GM12873 (cell line): ENCODE measurements at regions not wholly inside any gene's neighbourhood (a gene's known extent, or its start where the extent isn't known, plus 50 kb on each side); places are given as distances from the start of the nearest gene placed in this dataset.

Experiments
- CTCF ChIP-seq: IDR thresholded peaks from 2 replicates; pipeline ENCODE4 v1.5.1; 2012; ENCODE audit warnings: low read depth, mild to moderate bottlenecking, moderate library complexity, low read length, control low read depth; ENCODE audit not compliant: insufficient read depth; ENCODE audit errors: missing control alignments

GRCh38 chr4:31043382-31044062 is 323.4 kb downstream of the PCDH7 start:
- TF ChIP-seq CTCF = no peak

GRCh38 chr4:31045151-31045550 is 325.0 kb downstream of the PCDH7 start:
- TF ChIP-seq CTCF = no peak

- TF ChIP-seq CTCF = peak; percentile 31
Observed at GRCh38 chr4:31045724-31046318, 325.7 kb downstream of the PCDH7 start.

GRCh38 chr4:31051151-31051550 is 331.0 kb downstream of the PCDH7 start:
- TF ChIP-seq CTCF = no peak

- no peak for TF ChIP-seq CTCF
Observed at GRCh38 chr4:31051565-31051964, 331.4 kb downstream of the PCDH7 start.

- no peak for TF ChIP-seq CTCF
Observed at GRCh38 chr4:31052519-31052918, 332.4 kb downstream of the PCDH7 start.

- no peak for TF ChIP-seq CTCF
Observed at GRCh38 chr4:31053451-31053850, 333.3 kb downstream of the PCDH7 start.
